HG02610 (cell line): ENCODE measurements at regions not wholly inside any gene's neighbourhood (a gene's known extent, or its start where the extent isn't known, plus 50 kb on each side); places are given as distances from the start of the nearest gene placed in this dataset.

Source experiments
- ATAC-seq: cut with Tn5 transposase; IDR thresholded peaks from one replicate; pipeline ENCODE4 v1.9.1; 2021; ENCODE audit warnings: mild to moderate bottlenecking, moderate library complexity; ENCODE audit not compliant: unreplicated experiment

- no peak for ATAC-seq
Measured at GRCh38 chr4:57924951-57925350, 814.8 kb upstream of the IGFBP7 start.

GRCh38 chr4:57916479-57916878 is 806.3 kb upstream of the IGFBP7 start:
- ATAC-seq = no peak

GRCh38 chr4:57911203-57911602 is 801.0 kb upstream of the IGFBP7 start:
- no peak for ATAC-seq

GRCh38 chr4:57910151-57910550 is 800.0 kb upstream of the IGFBP7 start:
- ATAC-seq = no peak

GRCh38 chr4:57905965-57906364 is 795.8 kb upstream of the IGFBP7 start:
- ATAC-seq = no peak

GRCh38 chr4:57877047-57877458 is 766.9 kb upstream of the IGFBP7 start:
- ATAC-seq = no peak

GRCh38 chr4:57875829-57876392 is 765.7 kb upstream of the IGFBP7 start:
- ATAC-seq = no peak

GRCh38 chr4:57866468-57867171 is 756.4 kb upstream of the IGFBP7 start:
- ATAC-seq = peak; percentile 42

- ATAC-seq = peak; percentile 96
Measured at GRCh38 chr4:57865264-57865663, 755.1 kb upstream of the IGFBP7 start.

GRCh38 chr4:57854748-57855147 is 744.6 kb upstream of the IGFBP7 start:
- ATAC-seq = peak; percentile 96

- ATAC-seq = no peak
Measured at GRCh38 chr4:57850141-57850540, 740.0 kb upstream of the IGFBP7 start.

GRCh38 chr4:57832083-57832482 is 721.9 kb upstream of the IGFBP7 start:
- no peak for ATAC-seq

GRCh38 chr4:57789666-57790065 is 679.5 kb upstream of the IGFBP7 start:
- ATAC-seq = no peak

GRCh38 chr4:57777876-57778275 is 667.7 kb upstream of the IGFBP7 start:
- ATAC-seq = no peak

GRCh38 chr4:57774681-57775080 is 664.5 kb upstream of the IGFBP7 start:
- no peak for ATAC-seq

- no peak for ATAC-seq
Measured at GRCh38 chr4:57774171-57774570, 664.0 kb upstream of the IGFBP7 start.

GRCh38 chr4:57766341-57766740 is 656.2 kb upstream of the IGFBP7 start:
- no peak for ATAC-seq

- ATAC-seq = no peak
Measured at GRCh38 chr4:57764856-57765255, 654.7 kb upstream of the IGFBP7 start.

- no peak for ATAC-seq
Measured at GRCh38 chr4:57763070-57763469, 652.9 kb upstream of the IGFBP7 start.

- no peak for ATAC-seq
Measured at GRCh38 chr4:57740625-57741190, 630.5 kb upstream of the IGFBP7 start.

- ATAC-seq = no peak
Measured at GRCh38 chr4:57736781-57737180, 626.6 kb upstream of the IGFBP7 start.

- ATAC-seq = no peak
Measured at GRCh38 chr4:57734104-57734670, 624.0 kb upstream of the IGFBP7 start.
